ENCODE measurements at regions not wholly inside any gene's neighbourhood (a gene's known extent, or its start where the extent isn't known, plus 50 kb on each side); places are given as distances from the start of the nearest gene placed in this dataset.

DNA sequence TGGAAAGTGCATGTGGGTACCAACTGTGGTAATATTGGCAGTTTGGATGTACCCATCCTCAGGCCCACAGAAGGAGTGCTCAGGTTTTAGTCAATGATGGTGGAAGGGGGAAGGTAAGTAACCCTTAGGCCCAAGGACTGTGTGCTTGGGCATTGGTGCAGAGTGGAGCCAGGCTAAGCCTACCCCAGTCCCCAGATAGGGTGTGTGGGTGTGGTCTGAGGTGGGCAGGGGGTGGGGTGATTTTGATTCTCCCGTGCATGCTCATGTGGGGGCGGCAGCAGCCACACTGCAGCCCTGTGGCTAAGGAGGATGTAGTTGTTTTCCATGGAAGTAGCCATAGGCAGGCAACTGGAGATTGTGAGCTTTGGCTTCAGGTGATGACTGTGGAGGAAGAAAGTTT is 2197.3 kb downstream of the PCDH9 start:
- no peak overlapping the region for H3K9ac ChIP-seq (ENCODE audit: low read depth in 1 of 2, low read length in 2 of 2)
- H3K4me3 ChIP-seq (ENCODE audit: low read depth in 1 of 3, low read length in 3 of 3) = no peak overlapping the region
- TF ChIP-seq CTCF (IDR thresholded peaks at IDR 0.05; ENCODE audit: low read depth, low read length, missing input control) (no peak), SP1 (IDR thresholded peaks at IDR 0.05) (no peak), TAF1 (conservative IDR thresholded peaks at IDR 0.05) (no peak), NR2F2 (IDR thresholded peaks at IDR 0.05) (no peak), FOXA1 (IDR thresholded peaks at IDR 0.05) (no peak), RXRA (IDR thresholded peaks at IDR 0.05) (no peak), GABPA (IDR thresholded peaks at IDR 0.05 in 1 of 2, conservative IDR thresholded peaks at IDR 0.05 in 1 of 2) (no peak)
- TF ChIP-seq, protein P1, sequence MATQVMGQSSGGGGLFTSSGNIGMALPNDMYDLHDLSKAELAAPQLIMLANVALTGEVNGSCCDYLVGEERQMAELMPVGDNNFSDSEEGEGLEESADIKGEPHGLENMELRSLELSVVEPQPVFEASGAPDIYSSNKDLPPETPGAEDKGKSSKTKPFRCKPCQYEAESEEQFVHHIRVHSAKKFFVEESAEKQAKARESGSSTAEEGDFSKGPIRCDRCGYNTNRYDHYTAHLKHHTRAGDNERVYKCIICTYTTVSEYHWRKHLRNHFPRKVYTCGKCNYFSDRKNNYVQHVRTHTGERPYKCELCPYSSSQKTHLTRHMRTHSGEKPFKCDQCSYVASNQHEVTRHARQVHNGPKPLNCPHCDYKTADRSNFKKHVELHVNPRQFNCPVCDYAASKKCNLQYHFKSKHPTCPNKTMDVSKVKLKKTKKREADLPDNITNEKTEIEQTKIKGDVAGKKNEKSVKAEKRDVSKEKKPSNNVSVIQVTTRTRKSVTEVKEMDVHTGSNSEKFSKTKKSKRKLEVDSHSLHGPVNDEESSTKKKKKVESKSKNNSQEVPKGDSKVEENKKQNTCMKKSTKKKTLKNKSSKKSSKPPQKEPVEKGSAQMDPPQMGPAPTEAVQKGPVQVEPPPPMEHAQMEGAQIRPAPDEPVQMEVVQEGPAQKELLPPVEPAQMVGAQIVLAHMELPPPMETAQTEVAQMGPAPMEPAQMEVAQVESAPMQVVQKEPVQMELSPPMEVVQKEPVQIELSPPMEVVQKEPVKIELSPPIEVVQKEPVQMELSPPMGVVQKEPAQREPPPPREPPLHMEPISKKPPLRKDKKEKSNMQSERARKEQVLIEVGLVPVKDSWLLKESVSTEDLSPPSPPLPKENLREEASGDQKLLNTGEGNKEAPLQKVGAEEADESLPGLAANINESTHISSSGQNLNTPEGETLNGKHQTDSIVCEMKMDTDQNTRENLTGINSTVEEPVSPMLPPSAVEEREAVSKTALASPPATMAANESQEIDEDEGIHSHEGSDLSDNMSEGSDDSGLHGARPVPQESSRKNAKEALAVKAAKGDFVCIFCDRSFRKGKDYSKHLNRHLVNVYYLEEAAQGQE (IDR thresholded peaks at IDR 0.05) = no peak
- H3K9me3 ChIP-seq (ENCODE audit: control insufficient read depth in 4 of 4, low read length in 3 of 4) = no peaks in the 10 kb centered on the region
- 61% methylated on average over 2 of the region's 2 CpGs for WGBS
- no peaks in the 10 kb centered on the region for H3K4me1 ChIP-seq (ENCODE audit: control insufficient read depth in 4 of 4, insufficient read depth in 4 of 4, low read length in 3 of 4)
- no peak for DNase-seq (ENCODE audit: low spot score)
- H3K36me3 ChIP-seq (ENCODE audit: control insufficient read depth in 4 of 4, insufficient read depth in 3 of 4, low read depth in 1 of 4, low read length in 3 of 4) = no peaks in the 10 kb centered on the region
- no peaks in the 10 kb centered on the region for H3K27me3 ChIP-seq (ENCODE audit: control insufficient read depth in 4 of 4, insufficient read depth in 4 of 4, low read length in 3 of 4)
- no peak overlapping the region for H3K27ac ChIP-seq (ENCODE audit: low read depth in 1 of 2, low read length in 2 of 2)

DNA sequence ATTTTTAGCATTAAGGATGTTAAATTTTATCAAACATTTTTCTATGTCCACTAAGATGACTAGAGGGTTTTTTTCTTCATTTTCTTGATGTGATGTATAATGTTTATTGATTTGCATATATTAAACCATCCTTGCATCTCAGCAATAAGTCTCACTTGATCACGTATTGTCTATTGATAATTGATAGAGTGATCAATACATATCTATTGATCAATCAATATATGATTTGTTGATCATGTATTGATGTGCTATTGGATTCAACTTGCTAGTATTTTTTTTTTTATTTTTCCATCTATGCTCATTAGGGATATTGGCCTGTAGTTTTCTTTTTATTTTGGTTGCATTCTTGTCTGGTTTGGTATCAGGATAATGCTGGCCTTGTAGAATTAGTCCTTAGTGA is 2202.0 kb downstream of the PCDH9 start:
- TF ChIP-seq, protein P2, sequence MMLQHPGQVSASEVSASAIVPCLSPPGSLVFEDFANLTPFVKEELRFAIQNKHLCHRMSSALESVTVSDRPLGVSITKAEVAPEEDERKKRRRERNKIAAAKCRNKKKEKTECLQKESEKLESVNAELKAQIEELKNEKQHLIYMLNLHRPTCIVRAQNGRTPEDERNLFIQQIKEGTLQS (IDR thresholded peaks at IDR 0.05) = no peak
- TF ChIP-seq NR2F2 (IDR thresholded peaks at IDR 0.05) (no peak), FOXA2 (IDR thresholded peaks at IDR 0.05) (no peak), EGR1 (IDR thresholded peaks at IDR 0.05; ENCODE audit: low read depth in 2 of 2) (no peak), SP1 (IDR thresholded peaks at IDR 0.05) (no peak), RXRA (IDR thresholded peaks at IDR 0.05) (no peak), GABPA (IDR thresholded peaks at IDR 0.05 in 1 of 2, conservative IDR thresholded peaks at IDR 0.05 in 1 of 2) (no peak), CTCF (IDR thresholded peaks at IDR 0.05; ENCODE audit: low read depth, low read length, missing input control) (no peak), FOXA1 (IDR thresholded peaks at IDR 0.05) (no peak), HNF4G (IDR thresholded peaks at IDR 0.05) (no peak), YY1 (IDR thresholded peaks at IDR 0.05) (no peak), TAF1 (conservative IDR thresholded peaks at IDR 0.05) (no peak), HNF4A (conservative IDR thresholded peaks at IDR 0.05) (no peak), JUND (IDR thresholded peaks at IDR 0.05) (no peak), RAD21 (IDR thresholded peaks at IDR 0.05) (no peak)
- TF ChIP-seq, protein P3, sequence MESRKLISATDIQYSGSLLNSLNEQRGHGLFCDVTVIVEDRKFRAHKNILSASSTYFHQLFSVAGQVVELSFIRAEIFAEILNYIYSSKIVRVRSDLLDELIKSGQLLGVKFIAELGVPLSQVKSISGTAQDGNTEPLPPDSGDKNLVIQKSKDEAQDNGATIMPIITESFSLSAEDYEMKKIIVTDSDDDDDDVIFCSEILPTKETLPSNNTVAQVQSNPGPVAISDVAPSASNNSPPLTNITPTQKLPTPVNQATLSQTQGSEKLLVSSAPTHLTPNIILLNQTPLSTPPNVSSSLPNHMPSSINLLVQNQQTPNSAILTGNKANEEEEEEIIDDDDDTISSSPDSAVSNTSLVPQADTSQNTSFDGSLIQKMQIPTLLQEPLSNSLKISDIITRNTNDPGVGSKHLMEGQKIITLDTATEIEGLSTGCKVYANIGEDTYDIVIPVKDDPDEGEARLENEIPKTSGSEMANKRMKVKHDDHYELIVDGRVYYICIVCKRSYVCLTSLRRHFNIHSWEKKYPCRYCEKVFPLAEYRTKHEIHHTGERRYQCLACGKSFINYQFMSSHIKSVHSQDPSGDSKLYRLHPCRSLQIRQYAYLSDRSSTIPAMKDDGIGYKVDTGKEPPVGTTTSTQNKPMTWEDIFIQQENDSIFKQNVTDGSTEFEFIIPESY (IDR thresholded peaks at IDR 0.05) = no peak
- TF ChIP-seq, protein P1 (IDR thresholded peaks at IDR 0.05) = no peak
- TF ChIP-seq, protein P4, sequence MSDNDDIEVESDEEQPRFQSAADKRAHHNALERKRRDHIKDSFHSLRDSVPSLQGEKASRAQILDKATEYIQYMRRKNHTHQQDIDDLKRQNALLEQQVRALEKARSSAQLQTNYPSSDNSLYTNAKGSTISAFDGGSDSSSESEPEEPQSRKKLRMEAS (IDR thresholded peaks at IDR 0.05) = no peak

More for the DNA sequence above, 2202.0 kb downstream of the PCDH9 start:
- H3K27ac ChIP-seq (ENCODE audit: low read depth in 1 of 2, low read length in 2 of 2) = no peak overlapping the region
- H3K4me1 ChIP-seq (ENCODE audit: control insufficient read depth in 4 of 4, insufficient read depth in 4 of 4, low read length in 3 of 4) = no peaks in the 10 kb centered on the region
- no peaks in the 10 kb centered on the region for H3K9me3 ChIP-seq (ENCODE audit: control insufficient read depth in 4 of 4, low read length in 3 of 4)
- H3K36me3 ChIP-seq (ENCODE audit: control insufficient read depth in 4 of 4, insufficient read depth in 3 of 4, low read depth in 1 of 4, low read length in 3 of 4) = no peaks in the 10 kb centered on the region
- H3K27me3 ChIP-seq (ENCODE audit: control insufficient read depth in 4 of 4, insufficient read depth in 4 of 4, low read length in 3 of 4) = no peaks in the 10 kb centered on the region
- no peak overlapping the region for H3K9ac ChIP-seq (ENCODE audit: low read depth in 1 of 2, low read length in 2 of 2)
- WGBS = 60% methylated on average over 1 of the region's 1 CpG
- no peak overlapping the region for H3K4me3 ChIP-seq (ENCODE audit: low read depth in 1 of 3, low read length in 3 of 3)
- no peak for DNase-seq (ENCODE audit: low spot score)

Measured in liver (tissue), 8 donors.